ENCODE measurements at regions not wholly inside any gene's neighbourhood (a gene's known extent, or its start where the extent isn't known, plus 50 kb on each side); places are given as distances from the start of the nearest gene placed in this dataset.

DNA sequence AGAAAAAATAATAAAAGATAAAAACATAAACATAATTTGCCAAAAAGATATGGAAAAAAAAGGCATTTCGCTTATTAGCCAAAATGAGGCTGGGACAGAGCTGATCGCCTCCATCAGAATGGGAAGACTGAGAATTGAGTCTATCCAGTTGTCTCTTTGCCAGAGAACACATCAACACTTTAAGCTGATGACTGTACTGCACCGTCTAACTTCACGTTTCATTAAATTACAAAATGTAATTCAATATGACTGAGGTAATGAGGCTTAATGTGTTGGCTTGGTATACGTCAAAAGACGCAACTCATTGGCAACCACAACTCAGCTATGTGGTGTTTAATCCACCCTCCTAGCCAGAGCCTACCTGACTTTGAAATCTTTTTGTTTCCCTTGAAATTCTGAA, 462.7 kb upstream of the CD180 start:
- TF ChIP-seq POLR2A (IDR thresholded peaks at IDR 0.05) (no peak), POLR2AphosphoS5 (IDR thresholded peaks at IDR 0.05; ENCODE audit: insufficient read depth in 1 of 2, low read depth in 1 of 2) (no peak)
- TF ChIP-seq, protein P1, sequence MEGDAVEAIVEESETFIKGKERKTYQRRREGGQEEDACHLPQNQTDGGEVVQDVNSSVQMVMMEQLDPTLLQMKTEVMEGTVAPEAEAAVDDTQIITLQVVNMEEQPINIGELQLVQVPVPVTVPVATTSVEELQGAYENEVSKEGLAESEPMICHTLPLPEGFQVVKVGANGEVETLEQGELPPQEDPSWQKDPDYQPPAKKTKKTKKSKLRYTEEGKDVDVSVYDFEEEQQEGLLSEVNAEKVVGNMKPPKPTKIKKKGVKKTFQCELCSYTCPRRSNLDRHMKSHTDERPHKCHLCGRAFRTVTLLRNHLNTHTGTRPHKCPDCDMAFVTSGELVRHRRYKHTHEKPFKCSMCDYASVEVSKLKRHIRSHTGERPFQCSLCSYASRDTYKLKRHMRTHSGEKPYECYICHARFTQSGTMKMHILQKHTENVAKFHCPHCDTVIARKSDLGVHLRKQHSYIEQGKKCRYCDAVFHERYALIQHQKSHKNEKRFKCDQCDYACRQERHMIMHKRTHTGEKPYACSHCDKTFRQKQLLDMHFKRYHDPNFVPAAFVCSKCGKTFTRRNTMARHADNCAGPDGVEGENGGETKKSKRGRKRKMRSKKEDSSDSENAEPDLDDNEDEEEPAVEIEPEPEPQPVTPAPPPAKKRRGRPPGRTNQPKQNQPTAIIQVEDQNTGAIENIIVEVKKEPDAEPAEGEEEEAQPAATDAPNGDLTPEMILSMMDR (IDR thresholded peaks at IDR 0.05) = no peak

Measured in vagina (tissue), 2 donors.